CD14-positive monocyte (primary cell): ENCODE measurements at regions not wholly inside any gene's neighbourhood (a gene's known extent, or its start where the extent isn't known, plus 50 kb on each side); places are given as distances from the start of the nearest gene placed in this dataset.

Experiments used
- DNase-seq, 3 donors: peaks; one replicate each; pipeline ENCODE4 v3.0.0-alpha.2; 2011 to 2022
- H2AFZ ChIP-seq: 2 replicates; pipeline ENCODE4 v1.6.0; 2012; ENCODE audit warnings: mild to moderate bottlenecking, low read depth, low read length, inconsistent platforms; ENCODE audit not compliant: insufficient read depth, poor library complexity, severe bottlenecking
- H3K27ac ChIP-seq, 2 donors: 1 replicate in 1 of 2; 2 replicates in 1 of 2; pipeline ENCODE4 v1.5.1; 2012 to 2013; ENCODE audit warnings: low read length in 2 of 2, control low read depth in 1 of 2, inconsistent platforms in 1 of 2, low read depth in 1 of 2, mild to moderate bottlenecking in 1 of 2
- H3K27me3 ChIP-seq, 2 donors: one replicate each; pipeline versions ENCODE4 v1.6.0 to v1.6.1; 2011 to 2013; ENCODE audit warnings: low read length in 2 of 2; ENCODE audit not compliant: control insufficient read depth in 2 of 2, insufficient read depth in 2 of 2
- H3K36me3 ChIP-seq, 2 donors: replicated peaks in 1 of 2; 1 replicate in 1 of 2; 2 replicates in 1 of 2; pipeline versions ENCODE4 v1.5.1 to v1.6.1; 2012 to 2013; ENCODE audit warnings: low read length in 2 of 2, control low read depth in 1 of 2, inconsistent platforms in 1 of 2, mild to moderate bottlenecking in 1 of 2; ENCODE audit not compliant: insufficient read depth in 2 of 2, control insufficient read depth in 1 of 2
- H3K4me1 ChIP-seq, 2 donors: 1 replicate in 1 of 2; 2 replicates in 1 of 2; pipeline versions ENCODE4 v1.5.1 to v1.6.1; 2012 to 2013; ENCODE audit warnings: low read length in 2 of 2, control low read depth in 1 of 2, inconsistent platforms in 1 of 2, mild to moderate bottlenecking in 1 of 2, moderate library complexity in 1 of 2; ENCODE audit not compliant: insufficient read depth in 2 of 2, control insufficient read depth in 1 of 2
- H3K4me2 ChIP-seq: replicated peaks from 2 replicates; pipeline ENCODE3; 2012; ENCODE audit warnings: low read length, moderate library complexity, mild to moderate bottlenecking; ENCODE audit not compliant: poor library complexity, severe bottlenecking; ENCODE audit errors: extremely low read depth
- H3K4me3 ChIP-seq, 3 experiments: fragments of 200-600 bp in 1 of 3; sonication (generic) in 1 of 3; replicated peaks in 1 of 3; 1 replicate in 2 of 3; 2 replicates in 1 of 3; pipeline ENCODE4 v1.5.1; 2011 to 2013; ENCODE audit warnings: low read length in 3 of 3, mild to moderate bottlenecking in 3 of 3, control low read depth in 2 of 3, low read depth in 2 of 3, inconsistent platforms in 1 of 3, moderate library complexity in 1 of 3
- H3K79me2 ChIP-seq: 2 replicates; pipeline ENCODE4 v1.6.0; 2012; ENCODE audit warnings: mild to moderate bottlenecking, control low read depth, inconsistent platforms, low read length, moderate library complexity; ENCODE audit not compliant: insufficient read depth
- H3K9ac ChIP-seq: 2 replicates; pipeline ENCODE4 v1.6.0; 2017; ENCODE audit warnings: low read length, mild to moderate bottlenecking; ENCODE audit not compliant: insufficient read depth, poor library complexity, severe bottlenecking
- H3K9me3 ChIP-seq, 2 donors: replicated peaks in 1 of 2; 1 replicate in 1 of 2; 2 replicates in 1 of 2; pipeline versions ENCODE4 v1.5.1 to v1.6.1; 2012 to 2013; ENCODE audit warnings: low read length in 2 of 2, control low read depth in 1 of 2; ENCODE audit not compliant: control insufficient read depth in 1 of 2, insufficient read depth in 1 of 2
- H4K20me1 ChIP-seq: 2 replicates; pipeline ENCODE4 v1.6.0; 2012; ENCODE audit warnings: mild to moderate bottlenecking, low read length, control low read depth, moderate library complexity; ENCODE audit not compliant: insufficient read depth
- H3K27ac Mint-ChIP-seq, 7 donors: one replicate each; pipeline ENCODE4 v1.8.0; 2020; ENCODE audit warnings: mild to moderate bottlenecking in 7 of 7, mixed read lengths in 7 of 7, moderate library complexity in 6 of 7, inconsistent platforms in 2 of 7
- H3K27me3 Mint-ChIP-seq, 3 donors: one replicate each; pipeline ENCODE4 v1.8.0; 2021 to 2022; ENCODE audit warnings: low read depth in 3 of 3, mild to moderate bottlenecking in 3 of 3, mixed read lengths in 3 of 3, moderate library complexity in 3 of 3, inconsistent platforms in 1 of 3
- H3K36me3 Mint-ChIP-seq, 2 donors: one replicate each; pipeline ENCODE4 v1.8.0; 2020; ENCODE audit warnings: mixed read lengths in 2 of 2, inconsistent platforms in 1 of 2, mild to moderate bottlenecking in 1 of 2
- H3K4me1 Mint-ChIP-seq: one replicate; pipeline ENCODE4 v1.8.0; 2020; ENCODE audit warnings: mild to moderate bottlenecking, mixed read lengths
- H3K4me3 Mint-ChIP-seq, 2 donors: one replicate each; pipeline ENCODE4 v1.8.0; 2020; ENCODE audit warnings: mild to moderate bottlenecking in 2 of 2, mixed read lengths in 2 of 2, moderate library complexity in 1 of 2
- H3K9me3 Mint-ChIP-seq, 7 donors: one replicate each; pipeline ENCODE4 v1.8.0; 2020 to 2022; ENCODE audit warnings: mixed read lengths in 7 of 7, mild to moderate bottlenecking in 6 of 7, moderate library complexity in 6 of 7, inconsistent platforms in 2 of 7
- CTCF ChIP-seq: fragments of 200-600 bp; IDR thresholded peaks from one replicate; pipeline ENCODE4 v1.8.0; 2022; ENCODE audit warnings: antibody characterized with exemption, mild to moderate bottlenecking
- WGBS: methylation state at CpG from one replicate; pipeline ENCODE4 v1.1.5; 2013; ENCODE audit warnings: missing lambda C conversion rate; ENCODE audit not compliant: insufficient coverage; 5-methylcytosine and 5-hydroxymethylcytosine counted together
- intact Hi-C, 2 donors: fragments of 100-400 bp; cut with micrococcal nuclease; formaldehyde crosslinking; loops; one replicate each; pipeline versions ENCODE4 v1.15.0 to v1.15.1; 2023

- no peak for TF ChIP-seq CTCF
- Histone ChIP-seq H3K9ac (no peak overlapping the region), H4K20me1 (no peaks in the 10 kb centered on the region), H3K4me3 (no peak overlapping the region), H3K79me2 (no peaks in the 10 kb centered on the region), H3K27ac (no peak overlapping the region), H3K27me3 (peaks cover 0 to 7% of the 10 kb centered on the region in 2 donors), H2AFZ (no peak overlapping the region), H3K4me1 (no peaks in the 10 kb centered on the region), H3K36me3 (no peaks in the 10 kb centered on the region), H3K9me3 (no peaks in the 10 kb centered on the region), H3K4me2 (no peak overlapping the region)
- H3K4me3 Mint-ChIP-seq = no peak overlapping the region
- DNase-seq = no peak
- WGBS = no CpG with 5 or more reads among the region's 2 CpGs
- H3K4me1 Mint-ChIP-seq = no peaks in the 10 kb centered on the region
- H3K9me3 Mint-ChIP-seq = peaks cover 0 to 2% (median 0%) of the 10 kb centered on the region in 7 donors
- peaks cover 13 to 36% (median 17%) of the 10 kb centered on the region in 3 donors for H3K27me3 Mint-ChIP-seq
- no peak overlapping the region for H3K27ac Mint-ChIP-seq
- no peaks in the 10 kb centered on the region for H3K36me3 Mint-ChIP-seq
- intact Hi-C loops = loop anchor here (2.0 to 5.0 kb wide), 2 partner anchors 195 to 245 kb away; partner anchors contain the start of gene CCND1 (in 1 of the 2)
Measured at GRCh38 chr11:69887330-69887729, 68.1 kb upstream of the FGF3 start.

DNA sequence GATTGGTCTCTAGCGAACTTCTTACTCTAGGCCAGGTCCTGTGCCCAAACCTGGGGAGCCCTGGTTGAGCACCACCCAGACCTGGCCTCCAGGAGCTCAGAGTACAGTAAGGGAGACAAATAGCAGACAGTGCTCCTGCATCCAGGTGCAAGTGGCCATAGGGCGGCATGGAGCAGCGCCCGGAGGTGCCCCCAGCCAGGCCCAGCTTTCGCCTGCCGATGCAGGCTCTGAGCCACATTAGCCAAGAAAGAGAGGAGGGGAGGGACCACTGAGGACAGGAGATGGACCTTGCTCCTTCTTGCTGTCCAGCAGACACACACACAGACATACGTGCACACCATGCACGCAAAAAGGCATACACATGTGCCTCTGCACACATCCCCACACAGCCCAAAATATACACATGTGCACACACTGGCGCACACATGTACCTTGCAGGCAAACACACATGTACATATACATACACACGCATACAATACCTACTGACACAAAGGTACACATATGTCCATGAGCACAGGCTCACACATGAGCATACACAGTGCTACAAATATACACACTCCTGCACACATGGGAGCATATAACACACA is 68.7 kb upstream of the FGF3 start:
- Mint-ChIP-seq H3K9me3 (peaks cover 0 to 3% (median 0%) of the 10 kb centered on the region in 7 donors), H3K4me3 (no peak overlapping the region), H3K36me3 (no peaks in the 10 kb centered on the region), H3K27ac (no peak overlapping the region), H3K27me3 (peaks cover 17 to 39% (median 22%) of the 10 kb centered on the region in 3 donors), H3K4me1 (no peaks in the 10 kb centered on the region)
- intact Hi-C loops = loop anchor here (1.0 to 5.0 kb wide), 3 partner anchors 195 to 246 kb away; partner anchors contain the start of gene CCND1 (in 1 of the 2)
- Histone ChIP-seq H3K4me1 (no peaks in the 10 kb centered on the region), H3K27ac (no peak overlapping the region), H3K4me2 (no peak overlapping the region), H3K9ac (no peak overlapping the region), H3K9me3 (no peaks in the 10 kb centered on the region), H3K4me3 (no peak overlapping the region), H3K79me2 (no peaks in the 10 kb centered on the region), H3K36me3 (no peaks in the 10 kb centered on the region), H2AFZ (no peak overlapping the region), H3K27me3 (peaks cover 0 to 7% of the 10 kb centered on the region in 2 donors), H4K20me1 (no peaks in the 10 kb centered on the region)
- TF ChIP-seq CTCF = no peak
- WGBS = 88% methylated on average over 7 of the region's 10 CpGs
- DNase-seq = no peak
